CD14-positive monocyte (primary cell): ENCODE measurements at regions not wholly inside any gene's neighbourhood (a gene's known extent, or its start where the extent isn't known, plus 50 kb on each side); places are given as distances from the start of the nearest gene placed in this dataset.

ENCODE experiments used
- DNase-seq, 3 donors: peaks; one replicate each; pipeline ENCODE4 v3.0.0-alpha.2; 2011 to 2022
- H2AFZ ChIP-seq: 2 replicates; pipeline ENCODE4 v1.6.0; 2012; ENCODE audit warnings: mild to moderate bottlenecking, low read depth, low read length, inconsistent platforms; ENCODE audit not compliant: insufficient read depth, poor library complexity, severe bottlenecking
- H3K27ac ChIP-seq, 2 donors: 1 replicate in 1 of 2; 2 replicates in 1 of 2; pipeline ENCODE4 v1.5.1; 2012 to 2013; ENCODE audit warnings: low read length in 2 of 2, control low read depth in 1 of 2, inconsistent platforms in 1 of 2, low read depth in 1 of 2, mild to moderate bottlenecking in 1 of 2
- H3K27me3 ChIP-seq, 2 donors: one replicate each; pipeline versions ENCODE4 v1.6.0 to v1.6.1; 2011 to 2013; ENCODE audit warnings: low read length in 2 of 2; ENCODE audit not compliant: control insufficient read depth in 2 of 2, insufficient read depth in 2 of 2
- H3K36me3 ChIP-seq, 2 donors: replicated peaks in 1 of 2; 1 replicate in 1 of 2; 2 replicates in 1 of 2; pipeline versions ENCODE4 v1.5.1 to v1.6.1; 2012 to 2013; ENCODE audit warnings: low read length in 2 of 2, control low read depth in 1 of 2, inconsistent platforms in 1 of 2, mild to moderate bottlenecking in 1 of 2; ENCODE audit not compliant: insufficient read depth in 2 of 2, control insufficient read depth in 1 of 2
- H3K4me1 ChIP-seq, 2 donors: 1 replicate in 1 of 2; 2 replicates in 1 of 2; pipeline versions ENCODE4 v1.5.1 to v1.6.1; 2012 to 2013; ENCODE audit warnings: low read length in 2 of 2, control low read depth in 1 of 2, inconsistent platforms in 1 of 2, mild to moderate bottlenecking in 1 of 2, moderate library complexity in 1 of 2; ENCODE audit not compliant: insufficient read depth in 2 of 2, control insufficient read depth in 1 of 2
- H3K4me2 ChIP-seq: replicated peaks from 2 replicates; pipeline ENCODE3; 2012; ENCODE audit warnings: low read length, moderate library complexity, mild to moderate bottlenecking; ENCODE audit not compliant: poor library complexity, severe bottlenecking; ENCODE audit errors: extremely low read depth
- H3K4me3 ChIP-seq, 3 experiments: fragments of 200-600 bp in 1 of 3; sonication (generic) in 1 of 3; replicated peaks in 1 of 3; 1 replicate in 2 of 3; 2 replicates in 1 of 3; pipeline ENCODE4 v1.5.1; 2011 to 2013; ENCODE audit warnings: low read length in 3 of 3, mild to moderate bottlenecking in 3 of 3, control low read depth in 2 of 3, low read depth in 2 of 3, inconsistent platforms in 1 of 3, moderate library complexity in 1 of 3
- H3K79me2 ChIP-seq: 2 replicates; pipeline ENCODE4 v1.6.0; 2012; ENCODE audit warnings: mild to moderate bottlenecking, control low read depth, inconsistent platforms, low read length, moderate library complexity; ENCODE audit not compliant: insufficient read depth
- H3K9ac ChIP-seq: 2 replicates; pipeline ENCODE4 v1.6.0; 2017; ENCODE audit warnings: low read length, mild to moderate bottlenecking; ENCODE audit not compliant: insufficient read depth, poor library complexity, severe bottlenecking
- H3K9me3 ChIP-seq, 2 donors: replicated peaks in 1 of 2; 1 replicate in 1 of 2; 2 replicates in 1 of 2; pipeline versions ENCODE4 v1.5.1 to v1.6.1; 2012 to 2013; ENCODE audit warnings: low read length in 2 of 2, control low read depth in 1 of 2; ENCODE audit not compliant: control insufficient read depth in 1 of 2, insufficient read depth in 1 of 2
- H4K20me1 ChIP-seq: 2 replicates; pipeline ENCODE4 v1.6.0; 2012; ENCODE audit warnings: mild to moderate bottlenecking, low read length, control low read depth, moderate library complexity; ENCODE audit not compliant: insufficient read depth
- H3K27ac Mint-ChIP-seq, 7 donors: one replicate each; pipeline ENCODE4 v1.8.0; 2020; ENCODE audit warnings: mild to moderate bottlenecking in 7 of 7, mixed read lengths in 7 of 7, moderate library complexity in 6 of 7, inconsistent platforms in 2 of 7
- H3K27me3 Mint-ChIP-seq, 3 donors: one replicate each; pipeline ENCODE4 v1.8.0; 2021 to 2022; ENCODE audit warnings: low read depth in 3 of 3, mild to moderate bottlenecking in 3 of 3, mixed read lengths in 3 of 3, moderate library complexity in 3 of 3, inconsistent platforms in 1 of 3
- H3K36me3 Mint-ChIP-seq, 2 donors: one replicate each; pipeline ENCODE4 v1.8.0; 2020; ENCODE audit warnings: mixed read lengths in 2 of 2, inconsistent platforms in 1 of 2, mild to moderate bottlenecking in 1 of 2
- H3K4me1 Mint-ChIP-seq: one replicate; pipeline ENCODE4 v1.8.0; 2020; ENCODE audit warnings: mild to moderate bottlenecking, mixed read lengths
- H3K4me3 Mint-ChIP-seq, 2 donors: one replicate each; pipeline ENCODE4 v1.8.0; 2020; ENCODE audit warnings: mild to moderate bottlenecking in 2 of 2, mixed read lengths in 2 of 2, moderate library complexity in 1 of 2
- H3K9me3 Mint-ChIP-seq, 7 donors: one replicate each; pipeline ENCODE4 v1.8.0; 2020 to 2022; ENCODE audit warnings: mixed read lengths in 7 of 7, mild to moderate bottlenecking in 6 of 7, moderate library complexity in 6 of 7, inconsistent platforms in 2 of 7
- WGBS: methylation state at CpG from one replicate; pipeline ENCODE4 v1.1.5; 2013; ENCODE audit warnings: missing lambda C conversion rate; ENCODE audit not compliant: insufficient coverage; 5-methylcytosine and 5-hydroxymethylcytosine counted together
- intact Hi-C, 2 donors: fragments of 100-400 bp; cut with micrococcal nuclease; formaldehyde crosslinking; loops; one replicate each; pipeline versions ENCODE4 v1.15.0 to v1.15.1; 2023
- TF ChIP-seq, protein P1 (sequence below): fragments of 200-600 bp; IDR thresholded peaks from one replicate; pipeline ENCODE4 v1.8.0; 2022; ENCODE audit warnings: antibody characterized with exemption, mild to moderate bottlenecking

DNA sequence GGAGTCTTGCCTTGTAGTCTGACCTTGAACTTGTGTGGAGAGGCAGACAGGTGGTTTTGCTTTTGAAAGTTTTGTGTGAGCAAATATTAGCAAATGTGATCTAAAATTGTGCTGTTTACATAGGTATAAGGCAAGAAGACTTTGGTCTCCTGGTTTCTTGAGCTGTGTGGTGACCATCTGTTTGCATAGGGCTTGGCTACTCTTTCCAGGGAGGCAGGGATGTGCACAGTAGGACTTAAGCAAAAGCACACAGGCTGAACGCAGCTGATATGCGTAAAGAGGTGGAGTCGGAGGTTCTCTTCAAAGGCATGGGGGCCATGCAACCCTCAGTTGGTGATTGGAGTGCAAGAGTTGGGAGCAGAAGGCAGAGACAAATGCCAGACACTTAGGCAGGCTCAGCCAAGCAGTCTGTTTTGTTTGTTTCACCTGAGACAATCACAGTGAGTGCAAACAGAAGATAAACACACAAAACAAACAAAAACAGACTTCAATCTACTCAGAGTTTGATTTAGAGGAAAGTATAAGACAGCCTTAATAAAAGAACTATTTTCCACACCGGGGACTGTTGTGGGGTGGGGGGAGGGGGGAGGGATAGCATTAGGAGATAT is 744.2 kb downstream of the MTRR start:
- 100% methylated on average over 2 of the region's 4 CpGs for WGBS
- Histone ChIP-seq H4K20me1 (no peaks in the 10 kb centered on the region), H2AFZ (no peak overlapping the region), H3K27ac (no peak overlapping the region), H3K9me3 (no peaks in the 10 kb centered on the region), H3K4me1 (no peaks in the 10 kb centered on the region), H3K9ac (no peak overlapping the region), H3K36me3 (no peaks in the 10 kb centered on the region), H3K4me3 (no peak overlapping the region), H3K4me2 (no peak overlapping the region), H3K27me3 (no peaks in the 10 kb centered on the region), H3K79me2 (no peaks in the 10 kb centered on the region)
- H3K36me3 Mint-ChIP-seq = no peaks in the 10 kb centered on the region
- no peak for DNase-seq
- TF ChIP-seq, protein P1, sequence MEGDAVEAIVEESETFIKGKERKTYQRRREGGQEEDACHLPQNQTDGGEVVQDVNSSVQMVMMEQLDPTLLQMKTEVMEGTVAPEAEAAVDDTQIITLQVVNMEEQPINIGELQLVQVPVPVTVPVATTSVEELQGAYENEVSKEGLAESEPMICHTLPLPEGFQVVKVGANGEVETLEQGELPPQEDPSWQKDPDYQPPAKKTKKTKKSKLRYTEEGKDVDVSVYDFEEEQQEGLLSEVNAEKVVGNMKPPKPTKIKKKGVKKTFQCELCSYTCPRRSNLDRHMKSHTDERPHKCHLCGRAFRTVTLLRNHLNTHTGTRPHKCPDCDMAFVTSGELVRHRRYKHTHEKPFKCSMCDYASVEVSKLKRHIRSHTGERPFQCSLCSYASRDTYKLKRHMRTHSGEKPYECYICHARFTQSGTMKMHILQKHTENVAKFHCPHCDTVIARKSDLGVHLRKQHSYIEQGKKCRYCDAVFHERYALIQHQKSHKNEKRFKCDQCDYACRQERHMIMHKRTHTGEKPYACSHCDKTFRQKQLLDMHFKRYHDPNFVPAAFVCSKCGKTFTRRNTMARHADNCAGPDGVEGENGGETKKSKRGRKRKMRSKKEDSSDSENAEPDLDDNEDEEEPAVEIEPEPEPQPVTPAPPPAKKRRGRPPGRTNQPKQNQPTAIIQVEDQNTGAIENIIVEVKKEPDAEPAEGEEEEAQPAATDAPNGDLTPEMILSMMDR = no peak
- H3K9me3 Mint-ChIP-seq = peaks cover 2 to 7% (median 5%) of the 10 kb centered on the region in 7 donors
- H3K27ac Mint-ChIP-seq = no peak overlapping the region
- no peaks in the 10 kb centered on the region for H3K4me1 Mint-ChIP-seq
- no peak overlapping the region for H3K4me3 Mint-ChIP-seq
- intact Hi-C loops = no loop called here
- peaks cover 0 to 1% (median 0%) of the 10 kb centered on the region in 3 donors for H3K27me3 Mint-ChIP-seq

DNA sequence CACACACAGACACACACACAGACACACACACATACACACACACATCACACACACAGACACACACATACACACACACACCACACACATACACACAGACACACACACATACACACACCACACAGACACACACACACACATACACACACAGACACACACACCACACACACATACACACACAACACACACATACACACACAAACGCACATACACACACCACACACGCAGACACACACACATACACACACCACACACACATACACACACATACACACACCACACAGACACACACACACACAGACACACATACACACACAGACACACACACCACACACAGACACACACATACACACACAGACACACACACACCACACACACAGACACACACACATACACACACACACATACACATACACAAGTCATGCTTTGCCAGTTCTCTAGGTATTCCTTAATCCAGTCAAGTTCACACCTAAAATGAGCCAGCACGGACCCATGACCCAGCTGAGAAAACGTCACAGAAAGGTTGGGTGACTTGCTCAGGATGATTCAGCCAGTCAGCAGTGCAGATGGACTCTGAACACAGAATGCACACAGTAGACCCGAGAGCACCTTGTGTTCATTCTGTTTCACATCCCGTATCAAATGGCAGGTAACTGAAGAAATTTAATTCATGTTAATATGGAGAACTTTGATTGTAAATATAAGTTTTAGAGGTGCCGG is 746.4 kb downstream of the MTRR start:
- Histone ChIP-seq H3K79me2 (no peaks in the 10 kb centered on the region), H3K9ac (no peak overlapping the region), H3K4me3 (no peak overlapping the region), H3K4me1 (no peaks in the 10 kb centered on the region), H3K36me3 (no peaks in the 10 kb centered on the region), H3K27me3 (no peaks in the 10 kb centered on the region), H3K27ac (no peak overlapping the region), H3K4me2 (no peak overlapping the region), H3K9me3 (no peaks in the 10 kb centered on the region), H2AFZ (no peak overlapping the region), H4K20me1 (no peaks in the 10 kb centered on the region)
- 92% methylated on average over 6 of the region's 7 CpGs for WGBS
- H3K27me3 Mint-ChIP-seq = peaks cover 0 to 1% (median 0%) of the 10 kb centered on the region in 3 donors
- TF ChIP-seq, protein P1 = no peak
- H3K27ac Mint-ChIP-seq = no peak overlapping the region
- DNase-seq = no peak
- H3K4me1 Mint-ChIP-seq = no peaks in the 10 kb centered on the region
- intact Hi-C loops = no loop called here
- H3K36me3 Mint-ChIP-seq = no peaks in the 10 kb centered on the region
- peaks cover 2 to 7% (median 4%) of the 10 kb centered on the region in 7 donors for H3K9me3 Mint-ChIP-seq
- no peak overlapping the region for H3K4me3 Mint-ChIP-seq
